ENCODE measurements at regions not wholly inside any gene's neighbourhood (a gene's known extent, or its start where the extent isn't known, plus 50 kb on each side); places are given as distances from the start of the nearest gene placed in this dataset.
"Not testable (repeated sequence)": the region's sequence is repeated elsewhere in the genome, so short reads cannot be mapped to it uniquely, and the experiment has no call there.

DNA sequence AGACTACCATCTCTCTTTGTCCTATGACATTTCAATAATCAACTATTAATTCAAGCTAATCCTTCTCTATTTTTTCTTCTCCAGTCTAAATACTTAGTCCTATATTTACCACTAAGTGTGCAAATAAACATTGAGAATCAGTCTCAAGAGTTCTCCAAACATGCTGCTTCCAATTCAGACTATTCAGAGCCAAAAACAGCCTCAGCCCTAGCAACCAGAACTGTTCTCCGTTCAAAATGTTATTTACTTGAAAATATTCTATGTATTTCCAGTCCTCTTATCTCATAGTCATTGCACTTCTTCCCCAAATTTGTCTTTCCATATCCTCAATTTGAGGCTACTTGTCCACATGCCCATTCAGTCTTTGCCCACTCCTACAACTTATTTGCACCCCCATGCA lies 805.5 kb downstream of the IGSF11 start:
- Mint-ChIP-seq H3K36me3 (ENCODE audit: low read depth) (no peaks in the 10 kb centered on the region), H3K27ac (no peak overlapping the region), H3K4me1 (ENCODE audit: low read depth) (no peaks in the 10 kb centered on the region), H3K4me3 (no peak overlapping the region), H3K27me3 (no peaks in the 10 kb centered on the region), H3K9me3 (peaks cover 13% of the 10 kb centered on the region)
- intact Hi-C loops (cut with micrococcal nuclease): no loop called here

DNA sequence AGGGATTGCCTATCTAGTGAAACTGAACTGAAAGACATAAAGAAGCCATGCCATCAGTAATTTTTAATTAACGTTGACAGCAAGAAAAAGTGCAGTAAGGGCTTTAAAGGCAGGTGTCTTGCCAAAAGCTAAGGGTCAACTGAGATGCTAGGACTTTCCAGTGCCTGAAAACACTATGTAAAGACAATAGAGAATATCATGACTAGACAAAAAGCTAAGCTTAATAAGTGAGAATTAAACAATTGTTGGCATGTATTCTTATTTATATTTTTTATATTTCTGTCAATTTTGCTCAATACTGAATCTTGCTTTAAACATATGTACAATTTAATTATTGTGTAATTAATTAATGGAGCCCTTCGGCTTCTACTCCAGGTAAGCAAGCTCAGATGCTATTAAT lies 803.1 kb downstream of the IGSF11 start:
- intact Hi-C loops (cut with micrococcal nuclease): no loop called here
- Mint-ChIP-seq H3K36me3 (ENCODE audit: low read depth) (no peaks in the 10 kb centered on the region), H3K27me3 (no peaks in the 10 kb centered on the region), H3K4me1 (ENCODE audit: low read depth) (no peaks in the 10 kb centered on the region), H3K4me3 (no peak overlapping the region), H3K27ac (no peak overlapping the region), H3K9me3 (peaks cover 12% of the 10 kb centered on the region)

DNA sequence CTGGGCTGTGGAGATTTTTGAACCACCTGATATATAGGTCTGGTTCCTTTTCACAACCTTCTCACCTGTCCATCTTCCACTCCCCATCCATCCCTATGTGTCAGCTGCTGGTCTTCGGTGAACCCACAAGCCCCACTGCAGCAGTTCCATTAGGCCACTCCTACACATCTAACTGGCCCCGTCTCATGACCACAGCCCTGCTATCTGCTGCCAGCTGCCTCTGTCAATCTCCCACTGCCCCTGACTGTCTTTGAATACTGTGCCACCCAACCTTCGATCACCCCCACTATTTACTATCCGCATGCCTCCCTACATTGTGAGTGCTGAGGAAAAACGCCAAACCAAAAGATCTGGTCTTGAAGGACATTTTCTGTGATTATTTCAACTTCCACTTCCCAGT lies 795.4 kb downstream of the IGSF11 start:
- Mint-ChIP-seq H3K27ac (no peak overlapping the region), H3K4me3 (no peak overlapping the region), H3K36me3 (ENCODE audit: low read depth) (no peaks in the 10 kb centered on the region), H3K4me1 (ENCODE audit: low read depth) (no peaks in the 10 kb centered on the region), H3K9me3 (peaks cover 10% of the 10 kb centered on the region), H3K27me3 (no peaks in the 10 kb centered on the region)
- intact Hi-C loops (cut with micrococcal nuclease): no loop called here

DNA sequence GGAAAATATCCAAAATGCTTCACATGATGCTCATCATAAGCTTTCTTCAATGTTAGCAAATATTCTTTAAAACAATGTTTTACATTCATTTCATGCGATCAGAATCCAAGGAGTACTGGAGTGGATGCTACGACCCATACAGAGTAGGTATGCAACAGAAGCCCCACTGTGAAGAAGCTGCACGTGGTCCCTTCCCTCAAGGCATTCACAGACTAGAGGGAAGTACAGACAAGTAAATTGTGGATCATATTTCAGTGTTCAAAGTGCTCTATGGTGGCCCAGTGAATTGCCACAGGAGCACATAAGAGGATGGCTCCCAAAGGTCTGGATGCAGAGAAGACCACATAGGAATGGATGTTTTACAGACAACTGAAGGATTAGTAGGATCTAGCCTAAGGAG lies 789.9 kb downstream of the IGSF11 start:
- Mint-ChIP-seq H3K36me3 (ENCODE audit: low read depth) (no peaks in the 10 kb centered on the region), H3K4me1 (ENCODE audit: low read depth) (no peaks in the 10 kb centered on the region), H3K4me3 (no peak overlapping the region), H3K27ac (no peak overlapping the region), H3K27me3 (no peaks in the 10 kb centered on the region), H3K9me3 (peaks cover 22% of the 10 kb centered on the region)
- intact Hi-C loops (cut with micrococcal nuclease): no loop called here

DNA sequence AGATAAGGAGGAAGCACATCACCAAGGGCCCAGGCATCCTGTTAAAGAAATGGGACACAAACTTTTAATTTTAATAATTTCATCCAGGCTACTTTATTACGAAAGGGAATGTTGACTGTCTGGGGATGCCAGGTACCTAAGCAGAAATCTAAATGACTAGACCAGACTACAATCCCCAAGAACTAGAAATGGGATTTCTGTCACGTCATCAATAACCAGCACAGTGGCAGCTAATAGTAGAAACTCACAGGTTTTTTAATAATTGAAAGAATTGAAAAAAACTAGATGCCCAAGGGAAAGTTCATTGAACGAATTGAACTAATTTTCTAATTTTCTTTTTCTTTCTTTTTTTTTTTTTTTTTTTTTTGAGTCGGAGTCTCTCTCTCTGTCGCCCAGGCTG lies 789.3 kb downstream of the IGSF11 start:
- no peaks in the 10 kb centered on the region for H3K36me3 Mint-ChIP-seq (ENCODE audit: low read depth)
- no peaks in the 10 kb centered on the region for H3K27me3 Mint-ChIP-seq
- no peak overlapping the region for H3K4me3 Mint-ChIP-seq
- peaks cover 22% of the 10 kb centered on the region for H3K9me3 Mint-ChIP-seq
- H3K4me1 Mint-ChIP-seq (ENCODE audit: low read depth): no peaks in the 10 kb centered on the region
- H3K27ac Mint-ChIP-seq: no peak overlapping the region
- intact Hi-C loops (cut with micrococcal nuclease): no loop called here

DNA sequence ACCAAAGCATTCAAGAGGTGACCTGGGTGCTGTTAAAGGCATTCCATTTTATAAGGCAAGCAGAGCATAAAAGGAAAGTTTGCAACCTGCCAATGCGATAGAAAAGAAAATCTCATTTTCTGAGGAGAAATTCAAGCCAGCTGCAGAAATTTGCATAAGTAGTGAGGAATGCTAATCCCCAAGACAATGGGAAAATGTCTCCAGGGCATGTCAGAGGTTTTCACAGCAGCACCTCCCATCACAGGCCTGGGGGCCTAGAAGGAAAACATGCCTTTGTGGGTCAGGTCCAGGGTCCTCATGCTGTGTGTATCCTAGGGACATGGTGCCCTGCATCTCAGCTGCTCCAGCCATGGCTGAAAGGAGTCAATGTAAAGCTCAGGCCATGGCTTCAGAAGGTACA lies 775.8 kb downstream of the IGSF11 start:
- peaks cover 64% of the 10 kb centered on the region for H3K9me3 Mint-ChIP-seq
- intact Hi-C loops (cut with micrococcal nuclease); H3K27ac Mint-ChIP-seq; H3K4me1 Mint-ChIP-seq (ENCODE audit: low read depth); H3K27me3 Mint-ChIP-seq; H3K4me3 Mint-ChIP-seq; H3K36me3 Mint-ChIP-seq (ENCODE audit: low read depth): not testable (repeated sequence)

DNA sequence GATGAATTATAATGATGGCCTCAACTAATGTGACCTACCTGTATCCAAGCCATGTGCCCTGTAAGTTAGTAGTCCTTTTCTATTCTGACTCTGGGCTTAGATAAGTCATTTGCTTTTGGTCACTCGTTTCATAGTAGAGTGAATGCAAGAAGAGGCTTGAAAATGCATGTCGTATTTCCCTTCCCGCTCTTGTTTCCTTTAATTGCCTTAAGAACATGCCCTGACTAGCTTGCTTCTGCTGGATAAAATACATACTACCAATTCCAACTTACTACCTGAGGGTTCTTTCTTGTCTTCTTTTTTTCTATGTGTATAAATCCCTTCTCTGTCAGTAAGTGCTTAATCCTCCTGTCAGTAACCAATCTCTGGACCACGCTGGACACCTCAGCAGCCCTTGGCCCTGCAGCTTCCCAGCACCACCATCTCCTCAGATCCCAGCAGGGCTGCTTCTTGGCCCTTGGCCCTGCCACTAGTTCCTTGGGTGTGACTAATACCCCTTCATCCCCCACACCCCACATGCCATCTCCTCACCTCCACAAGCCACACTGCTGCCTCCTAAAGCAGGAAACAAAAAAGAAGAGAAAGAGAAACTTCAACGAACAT lies 771.7 kb downstream of the IGSF11 start:
- intact Hi-C loops (cut with micrococcal nuclease): no loop called here
- H3K4me3 Mint-ChIP-seq: no peak overlapping the region
- H3K4me1 Mint-ChIP-seq (ENCODE audit: low read depth): no peaks in the 10 kb centered on the region
- no peak overlapping the region for H3K27ac Mint-ChIP-seq
- no peaks in the 10 kb centered on the region for H3K36me3 Mint-ChIP-seq (ENCODE audit: low read depth)
- H3K9me3 Mint-ChIP-seq: peaks cover 44% of the 10 kb centered on the region
- H3K27me3 Mint-ChIP-seq: no peaks in the 10 kb centered on the region

DNA sequence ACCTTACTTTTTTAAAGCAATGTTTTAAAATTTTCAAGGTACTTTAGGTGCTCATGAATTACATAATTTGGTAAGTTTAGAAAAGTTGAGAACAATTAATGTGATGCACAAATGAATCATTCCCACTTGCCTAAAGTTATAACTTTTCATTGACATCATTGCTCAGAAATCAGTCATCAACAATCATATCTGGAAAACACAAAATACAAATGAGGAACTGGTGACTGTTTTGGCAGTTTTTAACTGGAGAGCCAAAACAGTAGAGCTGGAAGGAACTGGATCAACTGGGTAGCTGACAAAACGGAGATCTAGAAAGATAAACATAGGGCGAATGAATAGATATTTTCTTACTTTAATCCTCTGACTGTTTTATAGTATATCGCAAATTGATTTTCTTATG lies 767.1 kb downstream of the IGSF11 start:
- H3K4me3 Mint-ChIP-seq: no peak overlapping the region
- H3K27me3 Mint-ChIP-seq: no peaks in the 10 kb centered on the region
- no peak overlapping the region for H3K27ac Mint-ChIP-seq
- H3K36me3 Mint-ChIP-seq (ENCODE audit: low read depth): no peaks in the 10 kb centered on the region
- H3K9me3 Mint-ChIP-seq: peaks cover 45% of the 10 kb centered on the region
- intact Hi-C loops (cut with micrococcal nuclease): no loop called here
- H3K4me1 Mint-ChIP-seq (ENCODE audit: low read depth): no peaks in the 10 kb centered on the region

DNA sequence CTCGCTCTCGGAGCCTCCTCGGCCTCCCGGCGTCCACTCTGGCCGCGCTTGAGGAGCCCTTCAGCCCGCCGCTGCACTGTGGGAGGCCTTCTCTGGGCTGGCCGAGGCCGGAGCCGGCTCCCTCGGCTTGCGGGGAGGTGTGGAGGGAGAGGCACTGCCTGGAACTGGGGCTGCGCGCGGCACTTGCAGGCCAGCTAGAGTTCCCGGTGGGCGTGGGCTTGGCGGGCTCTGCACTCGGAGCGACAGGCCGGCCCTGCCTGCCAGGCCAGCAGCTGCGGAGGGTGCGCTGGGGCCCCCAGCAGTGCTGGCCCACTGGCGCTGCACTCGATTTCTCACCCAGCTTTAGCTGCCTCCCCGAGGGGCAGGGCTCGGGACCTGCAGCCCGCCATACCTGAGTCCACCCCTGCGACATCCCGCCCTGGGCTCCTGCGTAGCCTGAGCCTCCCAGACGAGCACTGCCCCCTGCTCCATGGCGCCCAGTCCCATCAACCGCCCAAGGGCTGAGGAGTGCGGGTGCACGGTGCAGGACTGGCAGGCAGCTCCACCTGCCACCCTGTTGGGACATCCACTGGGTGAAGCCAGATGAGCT lies 765.0 kb downstream of the IGSF11 start:
- H3K4me1 Mint-ChIP-seq (ENCODE audit: low read depth): no peaks in the 10 kb centered on the region
- intact Hi-C loops (cut with micrococcal nuclease): no loop called here
- no peak overlapping the region for H3K27ac Mint-ChIP-seq
- H3K36me3 Mint-ChIP-seq (ENCODE audit: low read depth): no peaks in the 10 kb centered on the region
- H3K27me3 Mint-ChIP-seq: no peaks in the 10 kb centered on the region
- H3K4me3 Mint-ChIP-seq: no peak overlapping the region
- H3K9me3 Mint-ChIP-seq: peaks cover 32% of the 10 kb centered on the region

DNA sequence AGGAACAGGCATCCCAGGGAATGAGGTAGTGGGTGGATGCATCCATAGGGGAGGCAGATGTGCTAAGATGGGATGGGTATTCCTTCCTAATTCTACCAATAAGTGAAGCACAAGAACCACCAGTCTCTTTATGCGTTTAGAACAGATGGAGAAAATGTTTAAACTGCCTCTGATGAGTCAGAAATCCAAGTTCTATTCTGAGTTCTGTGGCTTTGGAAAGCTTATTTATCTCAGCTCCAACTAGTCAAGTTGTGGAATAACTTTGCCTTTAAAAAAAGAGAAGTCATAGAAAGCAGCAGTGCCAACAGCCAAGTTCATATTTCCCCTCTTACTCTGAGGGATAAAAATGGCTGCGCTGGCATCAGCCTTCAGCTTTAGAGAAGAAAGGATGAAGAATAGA lies 761.7 kb downstream of the IGSF11 start:
- H3K4me1 Mint-ChIP-seq (ENCODE audit: low read depth): no peaks in the 10 kb centered on the region
- H3K27ac Mint-ChIP-seq: no peak overlapping the region
- no peaks in the 10 kb centered on the region for H3K27me3 Mint-ChIP-seq
- intact Hi-C loops (cut with micrococcal nuclease): no loop called here
- peaks cover 52% of the 10 kb centered on the region for H3K9me3 Mint-ChIP-seq
- no peaks in the 10 kb centered on the region for H3K36me3 Mint-ChIP-seq (ENCODE audit: low read depth)
- H3K4me3 Mint-ChIP-seq: no peak overlapping the region

DNA sequence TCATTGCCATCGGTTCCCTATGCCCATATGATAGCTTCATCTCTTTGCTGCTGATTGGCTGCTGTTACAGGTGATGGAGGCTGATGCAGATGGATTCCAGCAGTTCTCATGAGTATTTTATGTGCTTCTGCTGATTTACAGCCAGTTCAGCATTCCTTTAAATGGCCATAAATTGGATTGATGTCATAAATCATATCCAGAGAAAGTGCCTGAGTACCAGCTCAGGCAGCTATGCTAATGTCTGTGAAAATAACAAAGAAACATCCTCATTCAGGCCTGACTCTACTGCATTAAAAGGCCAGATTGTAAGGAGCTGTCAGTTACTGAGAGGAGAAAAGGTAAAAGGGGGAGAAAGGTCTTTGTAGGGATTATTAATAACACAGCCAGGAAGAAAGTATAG lies 756.8 kb downstream of the IGSF11 start:
- Mint-ChIP-seq H3K4me1 (ENCODE audit: low read depth) (no peaks in the 10 kb centered on the region), H3K27me3 (no peaks in the 10 kb centered on the region), H3K4me3 (no peak overlapping the region), H3K36me3 (ENCODE audit: low read depth) (no peaks in the 10 kb centered on the region), H3K27ac (no peak overlapping the region), H3K9me3 (peaks cover 59% of the 10 kb centered on the region)
- intact Hi-C loops (cut with micrococcal nuclease): no loop called here

DNA sequence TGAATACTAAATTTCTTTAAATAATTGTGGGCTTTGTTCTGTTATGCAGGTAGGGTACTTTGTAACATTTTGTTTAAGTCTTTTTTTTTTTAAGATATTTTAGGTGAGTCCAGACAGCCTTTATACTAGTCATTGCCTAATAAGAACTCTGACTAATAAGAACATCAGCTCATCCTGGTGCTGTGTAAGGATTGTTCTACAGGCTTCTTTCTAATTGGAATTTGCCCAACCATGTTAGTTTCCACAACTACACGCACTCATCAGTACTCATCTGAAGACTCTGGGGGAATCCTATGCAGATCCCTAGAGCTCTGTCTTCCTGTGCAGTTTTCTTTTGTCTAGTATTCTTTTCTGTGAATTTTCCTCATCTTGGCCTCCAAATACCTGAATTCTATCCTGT lies 741.8 kb downstream of the IGSF11 start:
- no peaks in the 10 kb centered on the region for H3K27me3 Mint-ChIP-seq
- no peak overlapping the region for H3K27ac Mint-ChIP-seq
- H3K4me1 Mint-ChIP-seq (ENCODE audit: low read depth): no peaks in the 10 kb centered on the region
- H3K36me3 Mint-ChIP-seq (ENCODE audit: low read depth): no peaks in the 10 kb centered on the region
- H3K4me3 Mint-ChIP-seq: no peak overlapping the region
- intact Hi-C loops (cut with micrococcal nuclease): no loop called here
- peaks cover 21% of the 10 kb centered on the region for H3K9me3 Mint-ChIP-seq

DNA sequence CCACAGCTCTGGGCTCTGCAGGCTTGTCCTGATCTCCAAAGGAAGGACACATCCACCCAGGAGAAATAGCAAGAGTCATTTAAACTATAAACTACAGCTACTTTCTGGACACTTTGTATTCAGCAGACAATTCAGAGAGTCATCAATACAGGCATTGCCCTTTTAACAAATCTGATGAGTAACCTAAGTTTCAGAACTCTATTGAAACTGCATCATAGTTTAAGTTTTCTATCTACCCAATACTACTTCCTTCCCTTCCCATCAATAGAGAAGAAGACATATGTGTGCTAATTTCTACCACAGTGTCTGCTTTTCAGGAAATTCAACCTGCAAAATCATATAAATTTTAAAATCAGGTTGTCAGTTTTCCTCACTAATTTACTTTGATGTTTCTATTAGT lies 736.5 kb downstream of the IGSF11 start:
- no peaks in the 10 kb centered on the region for H3K4me1 Mint-ChIP-seq (ENCODE audit: low read depth)
- H3K27ac Mint-ChIP-seq: no peak overlapping the region
- H3K36me3 Mint-ChIP-seq (ENCODE audit: low read depth): no peaks in the 10 kb centered on the region
- no peak overlapping the region for H3K4me3 Mint-ChIP-seq
- intact Hi-C loops (cut with micrococcal nuclease): no loop called here
- H3K9me3 Mint-ChIP-seq: peaks cover 3% of the 10 kb centered on the region
- H3K27me3 Mint-ChIP-seq: no peaks in the 10 kb centered on the region

DNA sequence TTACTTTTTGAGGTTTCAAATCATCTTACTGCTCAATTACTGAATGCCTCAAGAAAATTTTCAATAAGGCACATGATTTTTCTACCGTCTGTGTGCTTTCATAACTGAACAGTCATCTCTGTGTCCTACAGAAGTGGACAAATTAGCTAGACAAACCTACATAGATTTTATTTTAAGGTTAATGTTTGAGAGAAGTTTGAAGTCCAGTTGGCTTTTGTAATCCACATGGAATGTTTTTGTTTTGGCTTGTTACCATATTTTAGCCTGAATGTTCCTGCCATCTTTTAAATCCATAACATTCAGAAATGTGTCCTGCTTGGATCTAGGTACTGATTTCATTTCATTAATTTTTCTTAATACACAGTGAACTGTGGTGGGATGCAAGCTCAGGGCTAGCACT lies 730.1 kb downstream of the IGSF11 start:
- Mint-ChIP-seq H3K27ac (no peak overlapping the region), H3K9me3 (no peaks in the 10 kb centered on the region), H3K27me3 (no peaks in the 10 kb centered on the region), H3K4me1 (ENCODE audit: low read depth) (no peaks in the 10 kb centered on the region), H3K4me3 (no peak overlapping the region), H3K36me3 (ENCODE audit: low read depth) (no peaks in the 10 kb centered on the region)
- intact Hi-C loops (cut with micrococcal nuclease): no loop called here

DNA sequence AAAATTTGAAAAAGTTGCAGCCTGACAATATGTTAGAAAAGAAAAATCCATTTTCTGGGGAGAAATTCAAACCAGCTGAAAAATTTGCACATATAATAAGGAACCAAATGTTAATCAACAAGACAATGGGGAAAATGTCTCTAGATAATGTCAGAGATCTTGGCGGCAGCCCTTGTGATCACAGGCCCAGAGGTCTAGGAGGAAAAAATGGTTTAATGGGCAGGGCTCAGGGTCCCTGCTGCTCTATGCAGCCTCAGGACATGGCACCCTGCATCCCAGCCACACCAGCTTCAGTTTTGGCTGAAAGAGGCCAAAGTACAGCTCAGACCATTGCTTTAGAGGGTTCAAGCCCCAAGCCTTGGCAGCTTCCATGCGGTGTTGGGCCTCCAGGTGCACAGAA lies 701.9 kb downstream of the IGSF11 start:
- H3K9me3 Mint-ChIP-seq: peaks cover 54% of the 10 kb centered on the region
- H3K27ac Mint-ChIP-seq: no peak overlapping the region
- H3K4me1 Mint-ChIP-seq (ENCODE audit: low read depth): no peaks in the 10 kb centered on the region
- H3K27me3 Mint-ChIP-seq: no peaks in the 10 kb centered on the region
- H3K36me3 Mint-ChIP-seq (ENCODE audit: low read depth): no peaks in the 10 kb centered on the region
- intact Hi-C loops (cut with micrococcal nuclease): no loop called here
- H3K4me3 Mint-ChIP-seq: no peak overlapping the region
